GM19324 (cell line): ENCODE measurements at regions not wholly inside any gene's neighbourhood (a gene's known extent, or its start where the extent isn't known, plus 50 kb on each side); places are given as distances from the start of the nearest gene placed in this dataset.
"Not testable (repeated sequence)": the region's sequence is repeated elsewhere in the genome, so short reads cannot be mapped to it uniquely, and the experiment has no call there.

Experiments used
- ATAC-seq: cut with Tn5 transposase; IDR thresholded peaks from one replicate; pipeline ENCODE4 v1.9.1; 2021; ENCODE audit warnings: mild to moderate bottlenecking, moderate library complexity; ENCODE audit not compliant: unreplicated experiment, low FRiP score

DNA sequence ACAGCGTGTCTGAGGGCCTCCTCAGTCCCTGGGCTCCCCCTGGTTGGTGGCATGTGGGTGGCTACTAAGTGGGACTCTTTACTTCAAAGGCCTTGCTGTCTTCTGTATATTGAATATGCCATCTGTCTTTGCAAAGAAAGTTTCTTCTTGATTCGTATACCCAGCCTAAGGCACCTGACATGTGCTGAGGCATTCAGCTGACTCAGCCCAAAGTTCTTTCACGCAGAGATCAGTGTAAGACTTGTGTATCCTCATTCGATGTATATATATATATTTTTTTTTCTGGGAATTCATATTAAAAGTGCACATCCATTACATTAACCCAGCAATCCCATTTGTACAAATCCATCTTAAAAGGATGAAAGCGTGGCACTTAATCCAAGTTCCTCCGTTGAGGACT, 115.1 kb upstream of the PMEPA1 start:
- no peak for ATAC-seq

DNA sequence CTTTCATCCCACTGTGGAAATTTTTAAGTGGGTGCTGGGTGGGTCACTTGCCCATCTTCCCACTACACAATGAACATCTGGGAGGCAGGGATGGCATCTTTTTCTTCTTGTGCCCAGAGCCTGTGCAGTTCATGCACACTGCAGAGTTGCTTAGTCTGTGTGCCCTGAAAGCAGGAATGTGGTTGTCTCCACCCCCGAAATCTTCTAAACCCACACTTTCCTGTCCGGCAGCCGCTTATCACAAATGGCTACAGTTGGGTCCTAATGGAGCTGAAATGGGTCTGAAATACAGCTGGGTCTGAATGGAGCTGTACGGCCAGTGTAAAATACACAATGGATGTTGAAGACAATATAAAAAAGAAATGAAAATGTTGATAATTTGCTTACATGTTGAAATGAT, 112.1 kb upstream of the PMEPA1 start:
- ATAC-seq = no peak

DNA sequence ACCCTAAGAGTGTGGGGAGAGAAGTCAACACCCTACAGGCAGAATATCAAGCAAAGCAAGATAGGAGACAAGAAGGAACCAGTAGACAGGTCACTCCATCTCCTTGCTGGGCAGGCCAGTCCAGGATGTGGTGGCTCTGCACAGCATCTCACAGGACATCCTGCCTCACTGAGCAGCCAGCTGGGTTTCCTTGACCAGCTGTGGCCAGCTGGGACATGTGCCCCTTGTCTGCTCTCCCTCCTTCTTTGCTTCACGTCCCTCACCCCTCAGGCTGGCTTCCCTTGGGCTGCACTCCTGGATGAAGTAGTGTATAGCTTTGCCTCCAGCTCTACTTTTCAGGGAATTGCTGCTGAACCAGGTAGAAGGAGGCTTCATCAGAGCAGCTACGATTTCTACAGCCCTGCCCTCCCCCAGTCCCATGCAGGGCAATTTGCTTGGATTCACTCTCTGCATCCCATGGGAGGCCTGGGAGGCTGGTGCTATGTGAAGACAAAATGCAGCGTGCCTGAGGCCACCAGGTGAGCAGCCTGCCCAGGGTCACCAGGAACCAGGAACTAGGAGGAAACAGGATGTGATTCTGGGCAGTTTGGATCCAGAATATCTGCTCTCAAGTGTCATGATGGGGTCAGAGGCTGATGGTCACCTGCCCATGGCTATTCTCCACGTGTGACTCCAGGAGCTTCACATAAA, 110.0 kb upstream of the PMEPA1 start:
- ATAC-seq = no peak

DNA sequence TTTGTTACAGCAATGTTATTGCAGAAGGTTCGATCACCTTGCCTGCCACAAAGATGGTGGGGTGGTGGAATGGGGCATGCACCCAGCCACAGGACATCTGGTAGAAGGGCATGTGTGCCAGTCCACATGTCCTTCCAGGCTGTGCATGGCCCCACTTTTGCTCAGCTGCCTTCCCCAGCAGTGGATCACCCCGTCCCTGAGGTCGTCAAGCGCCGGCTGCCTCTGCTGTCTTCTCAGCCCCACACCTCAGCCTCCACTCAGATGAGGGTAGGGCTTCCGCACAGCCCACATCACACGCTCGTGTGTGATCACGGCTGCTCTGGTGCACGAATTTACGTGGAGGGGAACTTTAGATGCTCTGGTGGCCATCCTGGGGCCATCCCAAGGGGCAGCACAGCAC, 109.5 kb upstream of the PMEPA1 start:
- no peak for ATAC-seq

DNA sequence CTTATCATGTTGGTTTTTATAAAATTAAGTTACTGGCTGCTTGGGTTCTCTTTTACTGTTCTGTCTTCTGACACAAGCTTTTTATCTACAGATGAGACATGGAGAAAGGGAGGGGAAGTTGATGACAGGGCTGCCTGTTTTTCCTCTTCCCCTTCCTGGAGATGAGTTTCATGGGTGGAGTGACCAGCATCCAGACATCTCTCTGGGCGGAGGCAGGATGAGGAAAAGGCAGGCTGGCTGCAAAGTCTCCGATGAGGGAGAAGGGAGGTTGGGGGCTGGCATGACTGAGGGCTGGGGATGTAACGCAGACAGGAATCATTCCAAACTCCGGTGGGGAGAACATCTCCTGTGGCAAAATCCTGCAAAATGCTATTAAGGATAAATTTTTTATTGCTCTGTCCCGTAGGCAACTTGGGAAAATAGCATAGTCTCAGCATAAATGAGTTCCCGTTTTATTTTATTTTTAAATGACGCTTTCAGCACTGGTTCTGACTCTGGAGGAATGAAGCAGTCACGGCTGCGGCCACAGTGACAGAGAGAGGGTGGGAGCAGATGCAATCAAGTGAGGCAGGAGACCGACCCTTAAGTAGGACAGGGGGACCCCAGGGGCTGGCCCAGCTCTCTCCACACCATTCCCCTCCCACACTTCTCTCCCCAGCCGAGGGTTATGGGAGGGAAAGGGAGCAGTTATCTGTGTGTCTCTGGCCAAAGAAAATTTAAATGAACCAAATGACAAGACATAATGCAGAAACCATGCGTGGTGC, 108.8 kb upstream of the PMEPA1 start:
- ATAC-seq = no peak

DNA sequence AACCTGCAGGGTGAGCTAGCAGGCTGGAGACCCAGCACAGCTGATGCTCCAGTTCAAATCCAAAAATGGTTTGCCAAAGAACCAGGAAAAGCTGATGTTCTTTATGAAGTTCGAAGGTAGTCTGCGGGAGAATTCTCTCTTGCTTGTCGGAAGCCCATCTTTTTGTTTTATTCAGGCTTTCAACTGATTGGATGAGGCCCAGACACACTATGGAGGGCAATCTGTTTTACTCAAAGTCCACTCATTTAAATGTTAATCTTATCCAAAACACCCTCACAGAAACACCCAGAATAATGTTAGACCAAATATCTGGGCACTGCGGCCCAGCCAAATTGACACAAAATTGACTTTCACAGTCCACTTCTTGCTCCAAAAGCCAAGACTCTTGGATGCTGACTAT, 105.6 kb upstream of the PMEPA1 start:
- no peak for ATAC-seq

DNA sequence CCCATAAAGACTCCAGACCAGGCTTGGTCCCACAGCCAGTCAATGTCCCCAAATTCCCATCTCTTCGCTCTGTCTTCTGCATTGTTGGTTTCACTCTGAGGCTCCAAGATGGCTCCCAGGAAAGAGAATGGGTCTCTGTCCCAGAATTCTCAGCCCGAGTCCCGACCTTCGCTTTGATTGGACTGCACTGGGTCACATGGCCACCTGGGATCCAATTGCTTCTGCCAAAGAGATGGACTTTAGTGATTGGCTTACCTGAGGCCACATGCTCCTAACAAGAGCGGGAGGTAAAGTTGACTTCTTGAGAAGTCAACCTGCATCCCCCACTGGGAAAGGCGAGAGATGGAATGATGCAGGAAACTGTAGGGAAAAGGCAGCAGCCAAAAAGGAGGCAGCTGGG, 104.7 kb upstream of the PMEPA1 start:
- ATAC-seq = no peak

DNA sequence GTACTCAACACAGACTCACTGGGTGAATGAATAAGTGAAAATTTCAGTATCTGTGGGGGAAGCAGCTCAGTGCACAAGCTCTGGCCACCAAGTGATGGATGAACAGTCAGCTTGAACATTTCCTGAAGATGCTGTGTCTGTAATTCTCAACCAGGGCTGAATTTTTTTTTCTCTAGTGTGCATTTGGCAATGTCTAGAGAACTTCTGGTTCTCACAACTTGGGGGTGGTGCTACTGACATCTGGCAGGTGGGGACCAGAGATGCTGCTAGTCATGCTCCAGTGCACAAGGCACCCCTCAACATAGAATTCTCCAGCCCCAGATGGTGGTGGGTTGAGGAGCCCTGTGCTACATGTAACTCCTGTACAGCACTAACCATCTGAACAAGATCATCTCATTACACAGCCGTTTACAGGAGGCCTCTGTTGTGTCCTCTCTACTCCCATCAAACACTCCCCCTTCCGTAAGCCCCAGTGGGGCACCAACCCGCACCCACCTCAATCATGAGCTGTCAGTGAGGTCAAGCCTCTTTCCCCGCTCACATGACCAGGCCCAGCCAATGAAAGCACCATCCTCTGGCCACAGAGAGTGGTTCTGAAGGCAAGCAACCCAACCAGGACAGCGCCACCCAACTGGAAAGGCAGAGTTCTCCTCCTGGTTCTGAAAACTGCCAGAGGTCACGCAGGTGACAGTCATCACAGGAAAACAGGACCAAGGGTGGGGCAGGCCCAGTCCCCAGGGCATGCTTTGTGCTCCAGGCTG, 103.9 kb upstream of the PMEPA1 start:
- no peak for ATAC-seq

DNA sequence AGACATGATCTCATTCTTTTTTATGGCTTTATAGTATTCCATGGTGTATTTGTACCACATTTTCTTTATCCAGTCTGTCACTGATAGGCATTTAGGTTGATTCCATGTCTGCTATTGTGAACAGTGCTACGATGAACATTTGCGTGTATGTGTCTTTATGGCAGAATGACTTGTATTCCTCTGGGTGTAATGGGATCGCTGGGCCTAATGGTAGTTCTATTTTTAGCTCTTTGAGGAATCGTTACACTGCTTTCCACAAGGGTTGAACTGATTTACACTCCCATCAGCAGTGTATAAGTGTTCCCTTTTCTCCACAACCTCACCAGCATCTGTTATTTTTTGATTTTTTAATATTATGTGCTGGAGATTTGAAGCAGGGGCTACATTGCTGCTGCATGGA, 102.8 kb upstream of the PMEPA1 start:
- ATAC-seq = not testable (repeated sequence)

DNA sequence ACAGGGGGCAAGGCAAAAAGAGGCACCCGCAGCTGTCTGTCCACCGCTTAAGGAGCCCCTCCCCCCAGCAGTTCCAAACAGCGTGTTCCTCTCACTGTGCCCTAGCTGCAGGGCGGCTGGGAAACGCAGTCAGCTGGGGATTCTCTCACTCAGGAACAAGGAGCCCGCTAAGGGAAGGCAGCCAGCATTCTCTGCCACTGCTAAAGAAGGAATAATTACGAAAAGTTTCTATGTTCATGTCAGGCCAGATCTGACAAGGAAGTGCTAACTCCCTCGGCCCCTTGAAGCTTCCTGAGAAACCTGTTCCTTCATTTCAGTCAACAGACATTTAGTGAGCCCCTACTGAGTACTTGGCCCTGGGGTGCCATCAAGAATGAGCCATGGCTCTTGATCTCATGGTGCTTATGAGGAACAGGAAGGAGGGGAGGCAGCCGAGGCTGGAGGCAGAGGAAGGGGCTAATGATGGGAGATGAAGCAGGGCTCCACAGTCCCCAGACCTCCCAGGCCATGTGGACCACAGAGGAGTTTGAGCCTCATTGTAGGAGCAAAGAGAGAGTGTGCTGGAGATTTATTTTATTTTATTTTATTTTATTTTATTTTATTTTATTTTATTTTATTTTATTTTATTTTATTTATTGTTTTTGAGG, 101.7 kb upstream of the PMEPA1 start:
- no peak for ATAC-seq

DNA sequence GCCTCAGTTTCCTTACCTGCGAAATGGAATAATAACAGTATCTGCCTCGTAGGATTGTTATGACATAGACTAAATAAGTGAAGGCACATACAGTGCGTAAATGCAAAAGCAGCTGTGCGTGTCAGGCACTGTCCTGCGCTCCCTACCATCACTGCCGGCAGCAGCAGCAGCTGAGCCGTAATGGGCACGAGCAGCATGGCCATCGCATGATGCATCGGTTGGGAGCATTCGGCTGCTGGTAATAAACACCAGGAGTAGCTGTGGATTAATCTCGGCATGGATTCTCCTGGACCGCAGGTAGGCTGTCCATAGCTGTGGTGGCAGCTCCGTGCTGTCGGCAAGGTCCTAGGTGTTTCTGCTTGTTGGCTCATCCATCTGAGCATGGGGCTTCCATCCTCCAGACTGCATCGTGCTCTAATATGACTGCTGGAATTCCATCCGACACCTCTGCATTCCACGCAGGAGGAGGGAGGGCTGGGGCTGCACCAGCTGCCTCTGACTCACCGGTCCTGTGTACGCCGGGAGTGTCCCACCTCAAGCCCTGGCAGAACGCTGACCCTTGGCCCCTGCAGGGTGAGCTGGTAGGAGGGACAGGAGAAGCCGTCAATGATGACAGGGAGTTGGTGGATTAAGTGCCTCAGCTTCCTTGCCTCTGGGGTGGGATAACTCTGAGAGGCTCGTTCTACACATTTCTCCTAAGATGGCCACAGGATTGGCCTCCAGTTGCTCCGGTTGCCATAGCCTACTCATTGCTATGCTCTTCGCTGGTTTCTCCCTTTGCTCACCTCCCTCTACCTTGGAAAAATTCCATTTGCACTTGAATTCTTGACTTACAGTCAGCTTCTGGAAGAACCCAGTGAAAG, 100.9 kb upstream of the PMEPA1 start:
- ATAC-seq = no peak

DNA sequence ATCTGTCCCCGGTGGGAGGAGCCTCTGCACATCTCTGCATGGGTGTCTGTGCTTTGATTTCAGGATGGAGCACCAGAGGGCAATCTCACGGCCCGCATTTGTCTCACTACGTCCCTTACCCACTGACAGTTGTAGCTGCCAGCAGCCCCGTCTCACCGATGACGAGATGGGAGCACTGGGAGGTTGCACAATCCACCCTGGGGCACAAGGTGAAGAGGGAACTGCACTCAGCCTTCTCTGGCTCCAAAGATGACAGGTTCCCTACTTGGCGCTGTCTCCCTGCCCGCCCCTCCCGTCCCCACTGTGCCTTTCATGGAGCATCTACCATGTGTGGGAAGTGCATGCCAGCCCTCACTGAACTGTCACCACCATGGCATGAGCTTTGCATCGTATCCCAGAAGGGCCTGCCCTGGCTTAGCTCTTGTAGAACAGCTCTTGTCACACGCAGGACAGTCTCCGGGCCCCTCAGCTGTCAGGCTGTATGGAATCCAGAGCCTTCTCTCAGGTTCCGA, 99.9 kb upstream of the PMEPA1 start:
- no peak for ATAC-seq

DNA sequence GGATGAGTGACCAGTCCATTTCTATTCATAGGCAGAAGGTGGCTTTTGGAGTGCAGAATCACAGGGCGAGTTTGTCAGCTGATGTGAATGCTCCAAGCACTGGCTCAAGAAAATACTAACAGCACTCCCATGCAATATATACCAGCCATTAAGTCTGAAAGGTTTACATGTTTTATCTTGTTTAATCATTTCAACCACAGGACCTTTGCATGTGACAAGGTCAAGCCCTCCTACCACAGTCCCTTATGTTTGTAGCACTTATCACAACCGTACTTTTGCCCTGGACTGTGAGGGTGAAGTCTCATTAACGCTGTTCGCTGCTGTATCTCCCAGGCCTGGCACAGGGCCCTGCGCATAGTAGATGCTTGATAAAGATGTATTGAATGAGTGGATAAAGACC, 99.3 kb upstream of the PMEPA1 start:
- no peak for ATAC-seq

DNA sequence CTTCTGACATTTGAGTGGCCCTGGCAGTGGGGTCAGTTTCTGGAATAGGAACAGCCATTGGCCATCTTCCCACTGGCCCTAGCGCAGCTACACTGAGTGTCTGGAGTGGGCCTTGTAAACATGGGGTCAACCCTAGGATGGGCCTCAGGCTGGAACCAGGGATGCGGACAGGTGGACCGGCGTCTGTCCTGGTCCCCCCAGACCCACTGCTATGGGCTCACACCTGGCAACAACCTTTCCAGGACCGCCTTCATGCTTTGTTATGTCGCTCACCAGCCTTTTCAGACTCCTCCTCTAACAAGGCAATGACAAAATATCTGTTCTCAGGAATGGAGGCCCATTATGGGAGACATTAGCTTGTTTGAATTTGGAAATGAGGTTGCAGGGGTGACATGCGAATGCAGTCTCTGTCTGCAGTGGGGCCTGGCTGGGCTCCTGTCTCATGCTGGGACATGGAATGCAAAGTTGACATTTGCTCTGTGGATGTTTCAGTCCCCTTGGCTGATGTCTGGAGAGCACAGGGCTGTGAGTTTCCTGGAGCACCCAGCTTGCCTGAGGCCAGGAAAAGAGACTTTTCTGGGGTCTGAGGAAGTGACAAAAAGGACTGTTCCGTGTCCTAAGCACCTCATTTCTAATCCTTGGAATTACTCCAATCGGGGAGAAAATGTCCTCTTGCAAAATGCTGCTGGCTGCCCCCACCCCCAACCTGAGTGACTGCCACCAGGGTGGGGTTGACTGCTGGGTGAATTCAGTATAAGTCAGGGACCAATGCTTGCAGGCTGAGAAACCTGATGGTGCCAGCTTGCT, 98.7 kb upstream of the PMEPA1 start:
- ATAC-seq = no peak

DNA sequence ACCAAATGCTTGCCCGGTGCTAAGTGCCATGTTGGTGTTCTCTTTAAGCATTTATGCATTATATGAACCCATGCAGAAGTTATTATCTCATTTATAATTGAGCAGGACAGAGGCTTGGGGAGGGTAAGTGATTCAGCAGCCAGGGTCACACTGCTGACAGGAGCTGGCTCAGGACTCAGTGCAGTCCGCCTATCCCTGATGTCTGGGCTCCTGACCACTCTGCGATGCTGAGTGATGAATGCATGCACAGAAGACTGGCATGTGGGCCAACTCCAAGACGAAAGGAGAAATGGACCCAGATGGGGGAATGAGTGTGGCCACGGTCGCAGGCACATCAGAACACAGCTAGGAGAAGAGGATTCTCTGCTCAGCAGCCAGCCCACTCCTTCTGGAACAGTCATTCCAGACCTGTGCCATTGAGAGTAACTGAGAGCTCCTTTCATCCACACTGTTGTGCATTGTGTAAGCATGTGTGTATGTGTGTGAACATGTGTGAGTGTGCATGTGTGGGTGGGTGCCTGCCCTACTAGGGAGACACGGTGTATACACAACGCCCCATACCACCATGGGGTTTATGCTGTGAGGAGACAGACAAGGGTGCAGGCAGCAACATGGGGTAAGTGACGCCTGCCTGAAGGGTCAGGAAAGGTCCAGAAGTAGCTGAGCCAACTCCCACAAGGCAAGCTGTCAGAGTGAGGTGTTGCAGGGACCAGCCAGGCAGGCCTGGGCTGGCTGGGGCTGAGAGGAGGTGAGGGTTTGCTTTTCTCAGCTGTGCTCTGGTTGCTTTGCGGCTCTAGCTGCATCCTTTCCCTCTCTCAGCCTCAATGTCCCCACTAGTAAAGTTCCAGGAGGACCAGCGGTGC, 97.8 kb upstream of the PMEPA1 start:
- ATAC-seq = no peak

DNA sequence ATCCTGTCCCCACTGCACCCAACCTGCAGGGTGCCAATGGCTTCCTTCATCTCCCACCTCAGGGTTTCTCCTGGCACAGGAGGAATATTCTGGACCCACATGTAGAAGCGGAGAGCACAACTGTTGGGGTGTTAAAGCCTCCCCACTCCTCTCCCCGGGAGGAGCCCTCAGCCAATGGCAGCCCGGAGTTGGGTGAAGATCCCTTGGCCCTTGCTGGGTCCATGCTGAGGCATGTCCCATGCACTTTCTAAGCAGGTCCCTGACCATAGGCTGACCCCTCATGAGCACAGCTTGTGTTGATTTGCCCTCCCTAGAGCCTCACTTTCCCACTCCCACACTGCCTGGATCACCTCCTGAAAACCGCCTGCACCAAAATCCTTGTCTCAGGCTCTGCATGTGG, 97.2 kb upstream of the PMEPA1 start:
- ATAC-seq = no peak

DNA sequence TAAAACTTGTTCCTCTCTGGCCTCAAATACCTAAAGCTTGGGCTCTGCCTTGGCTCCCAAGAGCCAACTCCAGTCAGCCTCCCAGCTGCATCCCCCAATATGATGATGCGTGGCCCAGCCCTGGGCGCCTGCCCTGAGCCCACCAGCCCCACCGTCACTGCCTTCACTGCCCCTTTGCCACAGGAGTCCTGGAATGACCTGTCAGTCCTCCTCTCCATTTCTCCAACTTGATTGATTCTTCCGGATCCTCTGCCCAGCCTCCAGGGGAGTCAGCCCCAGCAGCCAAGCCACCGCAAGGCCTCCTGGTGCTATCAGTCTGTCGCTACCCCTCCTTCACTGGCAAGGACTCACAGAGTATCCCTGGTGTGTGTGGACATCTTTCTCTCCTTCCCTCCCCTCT, 96.7 kb upstream of the PMEPA1 start:
- ATAC-seq = no peak

DNA sequence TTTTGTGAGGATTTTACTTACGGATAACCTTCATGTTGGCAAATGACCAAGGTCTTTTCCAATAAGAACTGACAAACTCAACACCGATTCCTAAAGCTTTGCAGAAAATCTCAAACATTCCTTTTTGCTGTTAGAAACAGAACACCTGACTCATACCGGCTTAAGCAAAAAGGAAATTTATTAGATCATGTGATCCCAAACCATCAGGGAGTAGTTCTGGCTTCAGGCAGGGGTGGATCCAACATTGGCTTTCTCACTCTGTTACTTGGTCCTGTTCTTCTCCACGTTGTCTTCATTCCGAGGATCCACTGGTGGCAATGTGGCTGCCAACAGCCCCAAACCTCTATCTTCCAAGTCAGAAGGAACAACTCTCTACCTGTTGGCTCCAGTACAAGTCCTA, 95.9 kb upstream of the PMEPA1 start:
- no peak for ATAC-seq
